H1 (cell line): ENCODE measurements at regions not wholly inside any gene's neighbourhood (a gene's known extent, or its start where the extent isn't known, plus 50 kb on each side); places are given as distances from the start of the nearest gene placed in this dataset.

Experiments used
- CTCF ChIA-PET: fragments of 300-600 bp; sonication (Branson Sonifier 250); formaldehyde crosslinking; loops from one replicate; lab custom pipeline; 2021; ENCODE audit not compliant: partially characterized antibody; lab: Charles Lee
- POLR2A ChIA-PET: fragments of 300-600 bp; sonication (Branson Sonifier 250); formaldehyde crosslinking; loops from one replicate; lab custom pipeline; 2021; ENCODE audit warnings: inconsistent platforms; ENCODE audit not compliant: partially characterized antibody; lab: Charles Lee
- DNase-seq, 2 experiments: peaks; one replicate each; pipeline versions ENCODE4 v3.0.0 to v3.0.0-alpha.2; 2010 to 2022; ENCODE audit warnings: low spot score in 2 of 2, low read depth in 1 of 2, mixed read lengths in 1 of 2
- FAIRE-seq: peaks from 2 replicates; lab custom pipeline; 2011; peaks lifted over from hg19 to GRCh38; lab: Jason Lieb, UNC
- H2AFZ ChIP-seq: 2 replicates; pipeline ENCODE4 v1.8.1; 2012; ENCODE audit warnings: low read length, inconsistent platforms
- H2AK5ac ChIP-seq: 2 replicates; pipeline ENCODE4 v1.6.1; 2013; ENCODE audit warnings: low read depth, low read length
- H2BK120ac ChIP-seq: replicated peaks from 2 replicates; pipeline ENCODE3; 2013; ENCODE audit warnings: low read depth, low read length, inconsistent platforms
- H2BK12ac ChIP-seq: 2 replicates; pipeline ENCODE4 v1.6.1; 2013; ENCODE audit warnings: low read depth, low read length
- H2BK15ac ChIP-seq: 2 replicates; pipeline ENCODE4 v1.6.1; 2013; ENCODE audit warnings: low read length
- H2BK20ac ChIP-seq: 2 replicates; pipeline ENCODE4 v1.6.1; 2013; ENCODE audit warnings: low read length
- H2BK5ac ChIP-seq: 2 replicates; pipeline ENCODE4 v1.6.1; 2013; ENCODE audit warnings: low read depth, low read length
- H3K14ac ChIP-seq: 2 replicates; pipeline ENCODE4 v1.6.1; 2013; ENCODE audit warnings: inconsistent platforms; ENCODE audit not compliant: insufficient read length
- H3K18ac ChIP-seq: 2 replicates; pipeline ENCODE4 v1.6.1; 2013; ENCODE audit warnings: low read length; ENCODE audit errors: extremely low read depth
- H3K23ac ChIP-seq: 2 replicates; pipeline ENCODE4 v1.6.1; 2013; ENCODE audit warnings: inconsistent platforms; ENCODE audit not compliant: insufficient read length
- H3K23me2 ChIP-seq: 2 replicates; pipeline ENCODE4 v1.6.1; 2013; ENCODE audit warnings: low read depth, low read length
- H3K27ac ChIP-seq: 2 replicates; pipeline ENCODE4 v1.6.1; 2011; ENCODE audit warnings: low read depth, low read length, inconsistent platforms
- H3K27me3 ChIP-seq, 4 experiments: replicated peaks in 1 of 4; 1 replicate in 1 of 4; 2 replicates in 3 of 4; pipeline versions ENCODE4 v1.6.1 to v1.8.1; 2011 to 2013; ENCODE audit warnings: low read length in 3 of 4, mild to moderate bottlenecking in 3 of 4, inconsistent platforms in 2 of 4, mixed read lengths in 2 of 4, moderate library complexity in 1 of 4; ENCODE audit not compliant: control insufficient read depth in 3 of 4, insufficient read depth in 3 of 4; ENCODE audit errors: extremely low read depth in 1 of 4
- H3K36me3 ChIP-seq, 4 experiments: 2 replicates each; pipeline versions ENCODE4 v1.6.1 to v1.8.1; 2011 to 2013; ENCODE audit warnings: mild to moderate bottlenecking in 4 of 4, low read length in 3 of 4, moderate library complexity in 2 of 4, control low read depth in 1 of 4, inconsistent platforms in 1 of 4; ENCODE audit not compliant: insufficient read depth in 4 of 4, control insufficient read depth in 2 of 4
- H3K4ac ChIP-seq: replicated peaks from 2 replicates; pipeline ENCODE3; 2013; ENCODE audit warnings: low read length, low read depth, mixed read lengths, inconsistent platforms; ENCODE audit not compliant: insufficient read length
- H3K4me1 ChIP-seq, 4 experiments: replicated peaks in 1 of 4; 1 replicate in 1 of 4; 2 replicates in 3 of 4; pipeline versions ENCODE4 v1.6.1 to v1.8.1; 2011 to 2013; ENCODE audit warnings: low read length in 3 of 4, inconsistent platforms in 2 of 4, mixed read lengths in 1 of 4; ENCODE audit not compliant: insufficient read depth in 4 of 4, control insufficient read depth in 3 of 4
- H3K4me2 ChIP-seq, 2 experiments: 2 replicates each; pipeline versions ENCODE4 v1.6.1 to v1.8.1; 2011 to 2013; ENCODE audit warnings: low read depth in 2 of 2, low read length in 2 of 2, control low read depth in 1 of 2, inconsistent platforms in 1 of 2, mild to moderate bottlenecking in 1 of 2; ENCODE audit not compliant: insufficient read depth in 1 of 2
- H3K4me3 ChIP-seq, 4 experiments: fragments of 200-600, 300-600 bp in 1 of 4; sonication (generic), shearing (Covaris generic), sonication (Bioruptor Twin) in 1 of 4; 2 replicates each; pipeline versions ENCODE4 v1.5.1 to v1.8.1; 2011 to 2016; ENCODE audit warnings: low read length in 4 of 4, low read depth in 3 of 4, control low read depth in 2 of 4, inconsistent platforms in 2 of 4, mild to moderate bottlenecking in 2 of 4, mixed read lengths in 1 of 4, moderate library complexity in 1 of 4; ENCODE audit not compliant: insufficient read depth in 2 of 4; ENCODE audit errors: extremely low read depth in 1 of 4
- H3K56ac ChIP-seq: replicated peaks from 2 replicates; pipeline ENCODE3; 2013; ENCODE audit warnings: low read depth, mild to moderate bottlenecking, mixed read lengths, low read length, inconsistent platforms; ENCODE audit not compliant: insufficient read length
- H3K79me1 ChIP-seq: 2 replicates; pipeline ENCODE4 v1.6.1; 2013; ENCODE audit warnings: low read depth, low read length, control low read depth
- H3K79me2 ChIP-seq, 2 experiments: 2 replicates each; pipeline versions ENCODE4 v1.6.1 to v1.8.1; 2012 to 2013; ENCODE audit warnings: low read length in 2 of 2, mild to moderate bottlenecking in 2 of 2, inconsistent platforms in 1 of 2; ENCODE audit not compliant: insufficient read depth in 2 of 2, control insufficient read depth in 1 of 2
- H3K9ac ChIP-seq, 4 experiments: replicated peaks in 1 of 4; 1 replicate in 1 of 4; 2 replicates in 3 of 4; pipeline versions ENCODE4 v1.6.1 to v1.8.1; 2011 to 2013; ENCODE audit warnings: low read depth in 3 of 4, low read length in 3 of 4, control low read depth in 2 of 4, mild to moderate bottlenecking in 2 of 4, moderate library complexity in 2 of 4, inconsistent platforms in 1 of 4; ENCODE audit errors: extremely low read depth in 1 of 4
- H3K9me3 ChIP-seq, 2 experiments: 2 replicates each; pipeline versions ENCODE4 v1.6.1 to v1.8.1; 2012 to 2013; ENCODE audit warnings: mild to moderate bottlenecking in 2 of 2, moderate library complexity in 2 of 2, control low read depth in 1 of 2, inconsistent platforms in 1 of 2, low read depth in 1 of 2, low read length in 1 of 2, mixed read lengths in 1 of 2; ENCODE audit not compliant: insufficient read depth in 2 of 2
- H4K20me1 ChIP-seq, 2 experiments: replicated peaks in 1 of 2; 2 replicates each; pipeline versions ENCODE3 to v1.8.1; 2011 to 2013; ENCODE audit warnings: inconsistent platforms in 2 of 2, low read length in 2 of 2, mild to moderate bottlenecking in 1 of 2; ENCODE audit not compliant: insufficient read depth in 2 of 2, control insufficient read depth in 1 of 2
- H4K5ac ChIP-seq: 2 replicates; pipeline ENCODE4 v1.6.1; 2013; ENCODE audit warnings: low read length, low read depth, mixed read lengths, inconsistent platforms; ENCODE audit not compliant: insufficient read length
- H4K8ac ChIP-seq: 2 replicates; pipeline ENCODE4 v1.8.0; 2013; ENCODE audit warnings: mild to moderate bottlenecking, moderate library complexity, low read length, inconsistent platforms; ENCODE audit not compliant: insufficient read depth; ENCODE audit errors: extremely low read depth
- H4K91ac ChIP-seq: replicated peaks from 2 replicates; pipeline ENCODE3; 2013; ENCODE audit warnings: low read length, mixed read lengths, inconsistent platforms; ENCODE audit not compliant: insufficient read length
- BCL11A ChIP-seq, 2 experiments: IDR thresholded peaks; one replicate each; pipeline ENCODE4 v1.6.1; 2011; ENCODE audit warnings: low read depth in 2 of 2, low read length in 2 of 2, mild to moderate bottlenecking in 2 of 2
- FOSL1 ChIP-seq: IDR thresholded peaks from 2 replicates; pipeline ENCODE4 v1.6.1; 2011; ENCODE audit warnings: mild to moderate bottlenecking, low read depth, low read length, moderate library complexity; ENCODE audit not compliant: insufficient read depth
- HDAC2 ChIP-seq, 2 experiments: fragments of 300-600 bp in 1 of 2; sonication (generic) in 1 of 2; IDR thresholded peaks; 2 replicates each; pipeline ENCODE4 v1.6.1; 2011 to 2012; ENCODE audit warnings: low read depth in 2 of 2, low read length in 2 of 2, mild to moderate bottlenecking in 2 of 2, moderate library complexity in 2 of 2, borderline replicate concordance in 1 of 2, inconsistent platforms in 1 of 2
- PHF8 ChIP-seq: fragments of 200-600 bp; sonication (generic); conservative IDR thresholded peaks from 2 replicates; pipeline ENCODE4 v1.7.1; 2012; ENCODE audit warnings: low read depth, mild to moderate bottlenecking, inconsistent platforms, low read length, moderate library complexity
- RFX5 ChIP-seq: IDR thresholded peaks from 2 replicates; pipeline ENCODE4 v1.6.1; 2011; ENCODE audit warnings: low read depth, low read length, improper control_type of control experiment, borderline replicate concordance
- RNF2 ChIP-seq: fragments of 200-900, 300-1000 bp; sonication (generic); IDR thresholded peaks from 2 replicates; pipeline ENCODE4 v1.7.1; 2016; ENCODE audit warnings: borderline replicate concordance, low read depth, mild to moderate bottlenecking, antibody characterized with exemption, low read length; ENCODE audit not compliant: poor library complexity, severe bottlenecking; ENCODE audit errors: missing control alignments
- SAP30 ChIP-seq: fragments of 300-600 bp; sonication (generic); IDR thresholded peaks from 2 replicates; pipeline ENCODE4 v1.7.1; 2012; ENCODE audit warnings: low read length, moderate library complexity, mild to moderate bottlenecking, inconsistent platforms; ENCODE audit not compliant: insufficient read depth, insufficient replicate concordance
- SIRT6 ChIP-seq: IDR thresholded peaks from one replicate; pipeline ENCODE4 v1.7.1; 2012; ENCODE audit warnings: low read length, inconsistent platforms
- SP1 ChIP-seq: IDR thresholded peaks from 2 replicates; pipeline ENCODE4 v1.6.1; 2011; ENCODE audit warnings: low read depth, low read length
- TBP ChIP-seq: IDR thresholded peaks from 2 replicates; pipeline ENCODE4 v1.6.1; 2011; ENCODE audit warnings: low read depth, low read length, improper control_type of control experiment
- WGBS, 2 experiments: shearing (Covaris generic) in 1 of 2; methylation state at CpG; one replicate each; pipeline versions ENCODE4 v1.1.6 to v1.1.7; 2013 to 2015; ENCODE audit warnings: low lambda C conversion rate in 2 of 2, mixed read lengths in 2 of 2, inconsistent platforms in 1 of 2, low coverage in 1 of 2, missing lambda C conversion rate in 1 of 2; ENCODE audit not compliant: insufficient replicate concordance in 2 of 2, insufficient coverage in 1 of 2, insufficient read length in 1 of 2; ENCODE audit errors: extremely low coverage in 1 of 2, missing lambda C conversion rate in 1 of 2; 5-methylcytosine and 5-hydroxymethylcytosine counted together

- no peak overlapping the region for H4K8ac ChIP-seq
- H3K36me3 ChIP-seq = no peaks in the 10 kb centered on the region
- H3K9me3 ChIP-seq = no peaks in the 10 kb centered on the region
- H3K79me1 ChIP-seq = no peaks in the 10 kb centered on the region
- H3K23ac ChIP-seq = no peak overlapping the region
- FAIRE-seq = no peak
- ChIA-PET CTCF (interaction anchor here (0.8 to 1.4 kb wide), 3 partner anchors 88 to 134 kb away, joined by 3 read pairs; no protein-coding TSS in a partner anchor), POLR2A (no interaction called here)
- no peak overlapping the region for H2BK120ac ChIP-seq
- H2BK5ac ChIP-seq = no peak overlapping the region
- TF ChIP-seq RNF2 (no peak), SIRT6 (no peak), TBP (no peak), PHF8 (no peak), RFX5 (no peak), FOSL1 (no peak), HDAC2 (IDR thresholded peaks at IDR 0.05; ENCODE audit: borderline replicate concordance in 1 of 2, low read depth in 2 of 2, low read length in 2 of 2) (no peak), SP1 (no peak), BCL11A (IDR thresholded peaks at IDR 0.05; ENCODE audit: low read depth in 2 of 2, low read length in 2 of 2) (no peak), SAP30 (no peak)
- H3K4ac ChIP-seq = no peak overlapping the region
- no peak overlapping the region for H4K5ac ChIP-seq
- H4K91ac ChIP-seq = no peak overlapping the region
- H3K4me3 ChIP-seq = no peak overlapping the region
- 0% methylated on average over 1 of the region's 1 CpG; no CpG with 5 or more reads in 1 of the 2 experiments for whole genome bisulfite sequencing, 2 experiments
- no peak for DNase-seq
- no peak overlapping the region for H2BK20ac ChIP-seq
- no peaks in the 10 kb centered on the region for H3K27me3 ChIP-seq
- no peak overlapping the region for H3K4me2 ChIP-seq
- no peak overlapping the region for H3K9ac ChIP-seq
- H2AFZ ChIP-seq = 0 out of 2 replicates have a peak overlapping the region, but pooled peaks have one; percentile 86
- no peak overlapping the region for H2BK15ac ChIP-seq
- no peaks in the 10 kb centered on the region for H3K79me2 ChIP-seq
- no peak overlapping the region for H2BK12ac ChIP-seq
- H4K20me1 ChIP-seq = no peaks in the 10 kb centered on the region
- no peaks in the 10 kb centered on the region for H3K4me1 ChIP-seq
- no peak overlapping the region for H3K18ac ChIP-seq
- no peak overlapping the region for H3K56ac ChIP-seq
- H3K27ac ChIP-seq = no peak overlapping the region
- no peak overlapping the region for H2AK5ac ChIP-seq
- H3K23me2 ChIP-seq = no peaks in the 10 kb centered on the region
- no peak overlapping the region for H3K14ac ChIP-seq
Measured at GRCh38 chr13:72514146-72514545, 213.3 kb downstream of the MZT1 start.
